Mammary epithelial cell (primary cell): ENCODE measurements at regions not wholly inside any gene's neighbourhood (a gene's known extent, or its start where the extent isn't known, plus 50 kb on each side); places are given as distances from the start of the nearest gene placed in this dataset.

ENCODE experiments used
- EZH2 ChIP-seq: IDR thresholded peaks from 2 replicates; pipeline ENCODE4 v1.6.1; 2012; ENCODE audit warnings: low read length, inconsistent platforms, borderline replicate concordance
- TF ChIP-seq, protein P1 (sequence below), 2 donors: IDR thresholded peaks in 1 of 2; conservative IDR thresholded peaks in 1 of 2; 2 replicates each; pipeline ENCODE4 v1.5.1; 2011 to 2012; ENCODE audit warnings: inconsistent platforms in 2 of 2, low read length in 2 of 2, mild to moderate bottlenecking in 2 of 2, control low read depth in 1 of 2, low read depth in 1 of 2; ENCODE audit not compliant: insufficient read depth in 1 of 2; ENCODE audit errors: extremely low read depth in 1 of 2

DNA sequence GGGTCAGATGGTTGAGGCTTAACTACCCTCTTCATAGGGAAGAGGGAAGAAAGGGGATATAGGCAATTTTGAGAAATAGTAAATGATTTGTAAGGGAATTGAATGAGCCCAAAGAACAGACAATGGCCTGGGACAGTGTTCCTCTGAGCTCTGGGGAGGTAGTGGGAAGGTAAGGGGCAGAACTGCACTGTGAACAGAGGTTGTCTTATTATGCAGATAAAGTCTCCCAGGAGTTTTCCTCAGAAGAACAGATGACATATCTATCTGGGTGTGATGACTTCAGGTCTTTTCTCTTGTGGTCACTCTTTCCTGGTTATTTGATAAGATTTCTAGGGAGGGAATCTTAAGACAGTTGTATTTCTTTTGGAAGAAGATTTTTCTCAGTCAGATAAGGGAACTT, 296.1 kb downstream of the ZEB1 start:
- TF ChIP-seq, protein P1, sequence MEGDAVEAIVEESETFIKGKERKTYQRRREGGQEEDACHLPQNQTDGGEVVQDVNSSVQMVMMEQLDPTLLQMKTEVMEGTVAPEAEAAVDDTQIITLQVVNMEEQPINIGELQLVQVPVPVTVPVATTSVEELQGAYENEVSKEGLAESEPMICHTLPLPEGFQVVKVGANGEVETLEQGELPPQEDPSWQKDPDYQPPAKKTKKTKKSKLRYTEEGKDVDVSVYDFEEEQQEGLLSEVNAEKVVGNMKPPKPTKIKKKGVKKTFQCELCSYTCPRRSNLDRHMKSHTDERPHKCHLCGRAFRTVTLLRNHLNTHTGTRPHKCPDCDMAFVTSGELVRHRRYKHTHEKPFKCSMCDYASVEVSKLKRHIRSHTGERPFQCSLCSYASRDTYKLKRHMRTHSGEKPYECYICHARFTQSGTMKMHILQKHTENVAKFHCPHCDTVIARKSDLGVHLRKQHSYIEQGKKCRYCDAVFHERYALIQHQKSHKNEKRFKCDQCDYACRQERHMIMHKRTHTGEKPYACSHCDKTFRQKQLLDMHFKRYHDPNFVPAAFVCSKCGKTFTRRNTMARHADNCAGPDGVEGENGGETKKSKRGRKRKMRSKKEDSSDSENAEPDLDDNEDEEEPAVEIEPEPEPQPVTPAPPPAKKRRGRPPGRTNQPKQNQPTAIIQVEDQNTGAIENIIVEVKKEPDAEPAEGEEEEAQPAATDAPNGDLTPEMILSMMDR (conservative IDR thresholded peaks at IDR 0.05 in 1 of 2, IDR thresholded peaks at IDR 0.05 in 1 of 2; ENCODE audit: extremely low read depth in 1 of 2, insufficient read depth in 1 of 2, low read depth in 1 of 2, low read length in 2 of 2): no peak
- no peak for TF ChIP-seq EZH2
